GM12878 (cell line): ENCODE measurements at regions not wholly inside any gene's neighbourhood (a gene's known extent, or its start where the extent isn't known, plus 50 kb on each side); places are given as distances from the start of the nearest gene placed in this dataset.

Source experiments
- ATAC-seq: fragments of 200-7000 bp; cut with Tn5 transposase; 3 replicates; pipeline ENCODE4 v1.9.1; 2020; ENCODE audit warnings: mild to moderate bottlenecking, moderate library complexity
- BruUV-seq: library from RNA; stranded (reverse); fragments of 400-500 nt; replicated peaks from 2 replicates; lab custom pipeline; 2021; lab: Mats Ljungman, UMichigan
- CTCF ChIA-PET: fragments of 300-600 bp; sonication (Branson Sonifier 250); formaldehyde crosslinking; extraction: SDS; loops from one replicate; lab custom pipeline; 2021; ENCODE audit warnings: inconsistent platforms; lab: Yijun Ruan, JAX
- POLR2A ChIA-PET: fragments of 350-600 bp; formaldehyde crosslinking; extraction: SDS; loops from one replicate; lab custom pipeline; 2021; ENCODE audit warnings: inconsistent platforms; lab: Charles Lee
- RAD21 ChIA-PET: fragments of 300-600 bp; sonication (Branson Sonifier 250); formaldehyde crosslinking; loops from one replicate; lab custom pipeline; 2023; ENCODE audit warnings: antibody characterized with exemption; ENCODE audit not compliant: unreplicated experiment; lab: Charles Lee
- SMC1A ChIA-PET: fragments of 300-600 bp; sonication (Branson Sonifier 250); formaldehyde crosslinking; loops from one replicate; lab custom pipeline; 2023; ENCODE audit not compliant: unreplicated experiment, uncharacterized antibody; lab: Charles Lee
- DNase-seq: peaks from one replicate; pipeline ENCODE4 v3.0.0-alpha.2; 2011; ENCODE audit warnings: low read depth, low spot score
- FAIRE-seq: peaks from 3 replicates; lab custom pipeline; 2011; peaks lifted over from hg19 to GRCh38; lab: Jason Lieb, UNC
- H2AFZ ChIP-seq: 2 replicates; pipeline ENCODE4 v1.6.0; 2011; ENCODE audit warnings: low read depth, low read length, control low read depth; ENCODE audit not compliant: control insufficient read depth
- H3K27ac ChIP-seq: 2 replicates; pipeline ENCODE4 v1.5.1; 2011; ENCODE audit warnings: control low read depth; ENCODE audit not compliant: control insufficient read depth, insufficient read depth
- H3K27me3 ChIP-seq, 2 experiments: replicated peaks in 1 of 2; 2 replicates each; pipeline versions ENCODE4 v1.6.0 to v1.6.1; 2011; ENCODE audit warnings: low read length in 1 of 2; ENCODE audit not compliant: control insufficient read depth in 2 of 2, insufficient read depth in 2 of 2
- H3K36me3 ChIP-seq, 2 experiments: 2 replicates each; pipeline ENCODE4 v1.5.1; 2011; ENCODE audit warnings: low read length in 1 of 2; ENCODE audit not compliant: control insufficient read depth in 2 of 2, insufficient read depth in 2 of 2
- H3K4me1 ChIP-seq: 2 replicates; pipeline ENCODE4 v1.6.1; 2011; ENCODE audit warnings: mild to moderate bottlenecking, low read length, moderate library complexity, mixed read lengths; ENCODE audit not compliant: control insufficient read depth, insufficient read depth
- H3K4me2 ChIP-seq: 2 replicates; pipeline ENCODE4 v1.6.0; 2011; ENCODE audit warnings: control low read depth; ENCODE audit not compliant: control insufficient read depth, insufficient read depth
- H3K4me3 ChIP-seq: fragments of 200-600 bp; sonication (generic); 2 replicates; pipeline ENCODE4 v1.5.1; 2016
- H3K79me2 ChIP-seq: 2 replicates; pipeline ENCODE4 v1.6.0; 2011; ENCODE audit warnings: low read length; ENCODE audit not compliant: control insufficient read depth, insufficient read depth
- H3K9ac ChIP-seq: 2 replicates; pipeline ENCODE4 v1.8.0; 2011; ENCODE audit warnings: low read length, control low read depth, mixed read lengths; ENCODE audit not compliant: control insufficient read depth, insufficient read depth
- H3K9me3 ChIP-seq: replicated peaks from 3 replicates; pipeline ENCODE4 v1.5.1; 2011; ENCODE audit warnings: mild to moderate bottlenecking, low read length; ENCODE audit not compliant: control insufficient read depth, insufficient read depth
- H4K20me1 ChIP-seq: 2 replicates; pipeline ENCODE4 v1.6.0; 2011; ENCODE audit not compliant: control insufficient read depth, insufficient read depth
- ATF2 ChIP-seq: IDR thresholded peaks from 2 replicates; pipeline ENCODE4 v1.6.1; 2012; ENCODE audit warnings: low read length, inconsistent platforms
- ATF7 ChIP-seq: fragments of 450-650 bp; IDR thresholded peaks from 2 replicates; pipeline ENCODE4 v1.6.1; 2016; ENCODE audit warnings: low read depth, mild to moderate bottlenecking
- CHD2 ChIP-seq: IDR thresholded peaks from 2 replicates; pipeline ENCODE4 v1.6.1; 2011; ENCODE audit warnings: low read depth, low read length, improper control_type of control experiment, borderline replicate concordance
- CREB1 ChIP-seq: IDR thresholded peaks from 2 replicates; pipeline ENCODE4 v1.6.1; 2012; ENCODE audit warnings: low read depth, mild to moderate bottlenecking, inconsistent platforms
- EP300 ChIP-seq, 2 experiments: fragments of 150-350 bp in 1 of 2; IDR thresholded peaks; 2 replicates each; pipeline ENCODE4 v1.6.1; 2011 to 2012; ENCODE audit warnings: low read depth in 2 of 2, low read length in 2 of 2, borderline replicate concordance in 1 of 2, improper control_type of control experiment in 1 of 2, inconsistent platforms in 1 of 2; ENCODE audit not compliant: control insufficient read depth in 1 of 2
- JUNB ChIP-seq: IDR thresholded peaks from 2 replicates; pipeline ENCODE4 v1.6.1; 2016; ENCODE audit warnings: antibody characterized with exemption, mild to moderate bottlenecking
- MEF2B ChIP-seq: fragments of 450-650 bp; IDR thresholded peaks from 2 replicates; pipeline ENCODE4 v1.6.1; 2018; ENCODE audit warnings: mild to moderate bottlenecking, moderate library complexity; ENCODE audit not compliant: partially characterized antibody, poor library complexity, severe bottlenecking
- PML ChIP-seq: IDR thresholded peaks from 2 replicates; pipeline ENCODE4 v1.6.1; 2012; ENCODE audit warnings: low read length, inconsistent platforms
- POLR2A ChIP-seq: IDR thresholded peaks from 2 replicates; pipeline ENCODE4 v1.6.1; 2011; ENCODE audit warnings: low read depth, mild to moderate bottlenecking, low read length
- RELA ChIP-seq: fragments of 450-650 bp; IDR thresholded peaks from 2 replicates; pipeline ENCODE4 v1.8.0; 2014; ENCODE audit warnings: borderline replicate concordance; ENCODE audit not compliant: partially characterized antibody
- SMAD5 ChIP-seq: IDR thresholded peaks from 2 replicates; pipeline ENCODE4 v1.6.1; 2016; ENCODE audit warnings: antibody characterized with exemption, low read depth
- STAT1 ChIP-seq: fragments of 450-650 bp; conservative IDR thresholded peaks from 2 replicates; pipeline ENCODE4 v1.6.1; 2014; ENCODE audit warnings: antibody characterized with exemption, mild to moderate bottlenecking
- TCF12 ChIP-seq: IDR thresholded peaks from 2 replicates; pipeline ENCODE4 v1.6.1; 2011; ENCODE audit warnings: low read depth, mild to moderate bottlenecking, low read length
- YBX1 ChIP-seq: fragments of 450-650 bp; IDR thresholded peaks from 2 replicates; pipeline ENCODE4 v1.6.1; 2016; ENCODE audit warnings: antibody characterized with exemption
- ZNF217 ChIP-seq: fragments of 450-650 bp; IDR thresholded peaks from 2 replicates; pipeline ENCODE4 v1.6.1; 2017; ENCODE audit warnings: antibody characterized with exemption, mild to moderate bottlenecking
- ZSCAN29 ChIP-seq: fragments of 450-650 bp; IDR thresholded peaks from 2 replicates; pipeline ENCODE4 v1.6.1; 2017; ENCODE audit warnings: mild to moderate bottlenecking, moderate library complexity
- whole genome bisulfite sequencing: methylation state at CpG from one replicate; pipeline ENCODE4 v1.1.6; 2016; ENCODE audit warnings: low lambda C conversion rate; ENCODE audit not compliant: insufficient replicate concordance, insufficient coverage; ENCODE audit errors: missing lambda C conversion rate; 5-methylcytosine and 5-hydroxymethylcytosine counted together
- in situ Hi-C: fragments of 300-500 bp; cut with MboI; formaldehyde crosslinking; loops from 9 replicates; pipeline ENCODE4 v1.14.3; 2018; ENCODE audit warnings: mixed read lengths
- intact Hi-C: fragments of 100-400 bp; cut with micrococcal nuclease; formaldehyde crosslinking; loops from one replicate; pipeline ENCODE4 v1.14.2; 2022; ENCODE audit not compliant: unreplicated experiment

DNA sequence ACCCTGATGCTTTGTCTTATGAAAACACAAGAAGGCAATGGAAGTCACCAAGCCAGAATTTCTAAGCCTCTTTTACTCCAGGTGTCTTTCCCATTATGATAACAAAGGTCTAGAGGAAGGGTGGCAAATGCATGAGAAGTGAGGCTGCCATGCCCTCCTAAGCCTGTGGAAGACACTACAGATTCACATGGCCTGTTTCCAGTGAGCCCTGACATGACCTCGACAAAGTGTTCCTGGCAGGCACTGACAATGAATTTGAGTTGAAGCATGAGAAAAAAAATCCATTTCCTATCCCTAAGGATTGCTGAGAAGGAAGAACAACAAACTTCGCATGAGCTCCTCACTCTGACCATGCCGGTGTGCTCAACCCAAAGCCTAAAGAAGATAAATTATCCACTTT, 268.0 kb downstream of the HTR7 start:
- Histone ChIP-seq H3K27me3 (no peaks in the 10 kb centered on the region), H2AFZ (no peak overlapping the region), H3K9me3 (no peaks in the 10 kb centered on the region), H3K27ac (no peak overlapping the region), H3K9ac (no peak overlapping the region), H3K4me2 (no peak overlapping the region), H3K4me3 (no peak overlapping the region), H4K20me1 (no peaks in the 10 kb centered on the region), H3K36me3 (no peaks in the 10 kb centered on the region)
- ATAC-seq (no peak), FAIRE-seq (no peak)
- ChIA-PET CTCF (interaction anchor here (1.0 kb wide), 1 partner anchor 75 kb away, joined by 3 read pairs; no protein-coding TSS in a partner anchor), POLR2A (no interaction called here), SMC1A (interaction anchor here (0.6 to 1.1 kb wide), 3 partner anchors 61 to 440 kb away, joined by 3 read pairs; no protein-coding TSS in a partner anchor)
- in situ Hi-C loops (loop anchor here (10.0 kb wide), 1 partner anchor 795 kb away; no protein-coding TSS in a partner anchor), intact Hi-C loops (loop anchor here (10.0 kb wide), 1 partner anchor 635 kb away; no protein-coding TSS in a partner anchor)
- WGBS: 12% methylated on average over 3 of the region's 3 CpGs
- no peak for TF ChIP-seq POLR2A
- no peak for TF ChIP-seq CREB1
- no peak for TF ChIP-seq ZSCAN29
- no peak for TF ChIP-seq STAT1
- no peak for TF ChIP-seq ZNF217
- TF ChIP-seq ATF2: no peak
- TF ChIP-seq TCF12: no peak
- no peak for TF ChIP-seq SMAD5
- no peak for TF ChIP-seq MEF2B
- no peak for TF ChIP-seq ATF7
- no peak for TF ChIP-seq CHD2
- TF ChIP-seq PML: no peak
- TF ChIP-seq YBX1: no peak
- no peak for TF ChIP-seq JUNB
- TF ChIP-seq RELA: no peak
- TF ChIP-seq EP300 (IDR thresholded peaks at IDR 0.05; ENCODE audit: borderline replicate concordance in 1 of 2, control insufficient read depth in 1 of 2, low read depth in 2 of 2, low read length in 2 of 2): no peak
- TF ChIP-seq, all 136 proteins: peak for 0
- DNase-seq: no peak
- Histone ChIP-seq H3K4me1 (no peaks in the 10 kb centered on the region), H3K79me2 (no peaks in the 10 kb centered on the region)
- BruUV-seq: no TSS peak
- RAD21 ChIA-PET: no interaction called here
